ENCODE measurements at regions not wholly inside any gene's neighbourhood (a gene's known extent, or its start where the extent isn't known, plus 50 kb on each side); places are given as distances from the start of the nearest gene placed in this dataset.
A peak's percentile ranks its signal among the peaks of the same experiment; 100 is the strongest.
"Not testable (repeated sequence)": the region's sequence is repeated elsewhere in the genome, so short reads cannot be mapped to it uniquely, and the experiment has no call there.

DNA sequence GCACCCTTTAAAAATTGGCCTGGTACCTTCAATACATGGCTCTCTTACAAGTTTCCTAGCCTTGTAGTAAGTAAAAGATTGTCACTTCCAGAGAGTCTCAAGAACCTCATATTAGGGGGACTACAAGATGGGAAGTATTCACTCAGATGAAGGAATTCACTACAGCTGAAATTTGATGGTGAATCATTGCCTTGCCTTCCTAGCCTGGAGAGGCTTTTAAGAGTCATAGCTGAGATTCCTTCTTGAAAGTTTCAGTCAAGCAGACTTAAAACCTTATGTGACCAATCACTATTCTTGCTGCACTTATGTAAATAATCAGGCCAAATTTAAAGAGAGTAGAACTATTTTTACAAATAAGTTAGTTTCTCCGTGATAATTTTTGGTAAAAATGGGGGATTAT, 451.6 kb downstream of the TRHDE start:
- DNase-seq, result no peak

DNA sequence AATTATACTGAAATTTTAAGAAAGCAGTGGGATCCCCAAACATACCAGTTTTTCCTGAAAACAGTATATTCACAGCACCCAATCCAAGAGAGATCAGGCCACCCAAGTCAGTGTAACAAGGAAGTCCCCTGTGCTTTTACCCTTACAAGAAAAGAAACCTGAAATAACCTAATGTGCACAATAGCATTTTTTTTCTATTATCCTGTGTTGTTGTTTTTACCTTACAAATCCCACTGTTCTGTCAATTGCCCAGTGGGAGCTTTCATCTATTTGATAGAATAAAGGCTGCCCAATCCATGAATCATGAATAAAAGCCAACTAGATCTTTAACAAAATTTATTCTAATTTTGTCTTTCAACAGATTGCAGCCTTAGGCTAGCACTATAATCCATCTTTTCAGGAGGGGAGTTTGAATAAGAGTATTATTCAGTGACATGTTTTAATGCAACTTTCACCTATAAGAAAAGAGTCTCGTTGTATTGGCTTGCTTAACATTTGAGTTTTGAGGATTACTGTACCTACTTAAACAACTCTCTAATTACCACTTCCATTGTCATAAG, 457.4 kb downstream of the TRHDE start:
- no peak for DNase-seq

DNA sequence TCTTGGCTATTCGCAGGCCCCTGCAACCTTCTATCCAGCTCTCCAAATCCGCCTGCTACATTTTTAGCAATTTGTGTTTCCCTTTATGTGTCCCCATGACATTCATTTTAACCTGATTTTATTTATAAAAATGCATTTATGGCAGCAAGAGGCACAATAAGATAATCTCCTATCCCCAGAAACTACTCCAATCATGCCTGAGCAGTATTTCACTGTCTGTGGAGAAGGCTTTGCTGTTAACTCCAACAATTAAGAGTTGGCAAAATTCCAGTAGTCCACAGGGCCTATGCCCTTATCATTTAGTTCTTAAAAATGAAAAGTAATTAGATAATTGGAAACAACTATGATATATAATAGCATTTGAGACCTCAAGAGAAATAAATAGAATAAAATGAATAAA, 462.4 kb downstream of the TRHDE start:
- no peak for DNase-seq

DNA sequence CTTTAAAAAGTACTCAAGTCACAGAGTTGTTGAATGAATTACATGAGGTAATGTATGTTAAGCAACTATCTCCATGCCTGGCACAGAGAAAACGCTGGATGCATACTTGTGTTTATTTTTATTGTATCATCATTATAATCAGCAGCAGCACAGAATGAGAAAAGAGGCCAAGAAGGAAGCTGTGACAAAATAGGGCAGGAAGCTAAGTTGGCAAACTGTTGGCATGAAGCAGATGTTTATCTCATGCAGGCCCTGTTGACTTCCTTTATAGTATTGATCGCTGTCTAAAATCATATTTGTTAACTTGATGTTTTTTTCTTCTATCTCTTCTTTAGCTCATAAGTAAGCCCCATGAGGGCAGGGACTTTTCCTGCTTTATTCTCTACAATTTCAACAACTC, 466.6 kb downstream of the TRHDE start:
- DNase-seq, result no peak

DNA sequence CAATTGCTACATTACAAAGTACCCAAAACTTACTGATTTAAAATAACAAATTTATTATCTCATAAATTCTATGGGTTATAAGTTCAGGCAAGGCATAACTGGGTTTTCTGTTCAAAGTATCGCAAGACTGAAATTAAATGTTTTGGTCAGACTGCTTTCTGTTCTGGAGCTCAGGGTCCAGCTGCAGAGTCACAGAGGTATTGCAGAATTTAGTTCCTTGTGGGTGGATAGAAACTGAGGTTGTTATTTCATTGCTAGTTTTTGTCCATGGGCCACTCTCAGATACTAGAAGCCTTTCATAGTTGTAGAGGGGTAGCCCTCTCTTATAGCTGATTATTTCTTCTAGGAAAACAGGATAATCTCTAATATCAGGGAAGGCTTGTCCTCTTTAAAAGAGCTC, 467.9 kb downstream of the TRHDE start:
- DNase-seq, result no peak

DNA sequence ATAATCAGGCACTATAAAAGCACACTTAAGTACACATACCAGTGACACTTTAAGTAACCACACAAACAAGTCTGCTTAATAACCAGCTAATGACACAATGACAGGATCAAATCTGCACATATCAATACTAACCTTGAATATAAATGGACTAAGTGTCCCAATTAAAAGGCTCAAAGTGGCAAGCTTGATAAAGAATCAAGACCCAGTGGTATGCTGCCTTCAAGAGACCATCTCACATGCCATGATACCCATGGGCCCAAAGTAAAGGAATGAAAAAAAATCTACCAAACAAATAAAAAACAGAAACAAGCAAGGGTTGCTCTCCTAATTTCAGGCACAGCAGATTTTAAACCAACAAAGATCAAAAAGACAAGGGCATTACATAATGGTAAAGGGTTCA, 470.4 kb downstream of the TRHDE start:
- no peak for DNase-seq

DNA sequence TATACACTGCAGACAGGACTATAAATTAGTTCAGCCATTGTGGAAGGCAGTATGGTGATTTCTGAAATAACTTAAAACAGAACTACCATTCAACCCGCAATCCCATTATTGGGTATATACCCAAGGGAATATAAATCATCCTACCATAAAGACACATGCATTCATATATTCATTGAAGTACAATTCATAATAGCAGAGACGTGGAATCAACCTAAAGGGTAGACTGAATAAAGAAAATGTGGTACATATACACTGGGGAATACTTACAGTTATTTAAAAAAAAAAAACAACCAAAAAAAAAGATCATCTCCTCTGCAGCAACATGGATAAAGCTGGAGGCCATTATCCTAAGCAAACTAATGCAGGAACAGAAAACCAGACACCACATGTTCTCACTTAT, 473.9 kb downstream of the TRHDE start:
- peak; percentile 6 for DNase-seq

DNA sequence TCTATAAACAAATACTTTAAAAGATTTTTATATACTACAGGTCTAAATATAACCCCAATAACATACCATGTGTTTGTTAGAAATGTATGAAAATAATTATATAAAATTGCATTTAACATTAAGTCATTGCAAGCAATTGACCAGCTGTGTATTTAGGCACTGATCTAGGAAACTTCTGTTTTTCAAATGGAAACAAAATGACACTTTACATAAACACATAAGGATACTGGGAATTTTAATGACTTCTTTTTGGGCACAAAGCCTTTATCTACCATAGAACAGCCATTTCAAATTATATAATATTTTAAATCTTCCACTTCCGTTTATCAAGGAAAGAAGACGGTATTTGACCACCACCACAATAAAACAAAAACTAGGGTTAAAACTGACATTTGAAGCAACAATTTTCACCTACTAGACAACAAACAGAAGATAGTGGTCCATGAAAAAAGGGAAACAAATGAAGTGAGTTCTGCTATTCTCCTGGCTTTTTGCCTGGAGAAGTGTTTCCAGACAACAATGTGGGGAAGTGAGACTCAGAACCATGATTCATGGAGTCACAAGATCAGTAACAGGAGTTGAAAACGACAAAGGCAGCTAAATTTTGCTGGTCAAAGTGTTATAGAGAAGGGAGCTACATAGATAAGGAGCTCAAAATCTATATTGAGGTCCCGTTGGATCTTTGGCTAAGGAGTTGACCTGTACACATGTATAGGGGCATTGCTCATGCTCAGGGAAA, 475.1 kb downstream of the TRHDE start:
- DNase-seq, result peak; percentile 28

DNA sequence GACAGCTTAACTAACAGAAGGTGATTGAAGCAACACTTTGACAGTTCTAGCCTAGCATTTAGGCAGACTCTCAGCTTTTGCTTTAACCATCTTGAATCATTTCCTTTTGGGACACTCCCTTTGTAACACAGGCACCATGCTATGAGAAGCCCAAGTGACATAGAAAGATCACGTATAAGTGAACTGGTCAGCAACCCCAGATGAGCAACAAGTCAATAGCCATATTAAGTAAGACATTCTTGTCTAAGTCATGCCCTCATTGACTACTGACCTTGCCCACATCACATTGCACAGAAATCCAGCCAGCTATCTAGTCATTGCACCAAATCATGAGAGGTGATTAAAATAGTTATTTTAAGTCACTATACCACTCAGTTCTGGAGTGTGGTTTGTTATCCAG, 476.8 kb downstream of the TRHDE start:
- DNase-seq, result no peak

DNA sequence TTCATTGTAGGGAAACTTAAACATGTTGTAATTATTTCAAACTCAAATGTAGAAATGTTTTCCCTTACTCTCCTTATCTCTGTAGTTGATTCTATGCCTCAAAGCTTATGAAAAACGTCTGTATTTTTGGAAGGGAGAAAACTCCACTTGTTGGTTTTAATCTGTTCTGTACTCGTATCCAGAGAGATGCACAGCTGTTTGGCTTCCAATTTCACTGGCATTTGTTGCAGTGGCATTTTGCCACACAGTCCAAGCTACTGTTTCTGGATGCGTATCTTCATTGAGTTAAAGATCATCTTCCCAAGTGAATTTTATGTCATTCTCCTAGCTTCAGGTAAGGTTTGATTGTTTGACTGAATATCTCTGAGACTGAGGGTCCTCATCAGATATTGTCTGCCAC, 481.4 kb downstream of the TRHDE start:
- DNase-seq, result peak; percentile 2

DNA sequence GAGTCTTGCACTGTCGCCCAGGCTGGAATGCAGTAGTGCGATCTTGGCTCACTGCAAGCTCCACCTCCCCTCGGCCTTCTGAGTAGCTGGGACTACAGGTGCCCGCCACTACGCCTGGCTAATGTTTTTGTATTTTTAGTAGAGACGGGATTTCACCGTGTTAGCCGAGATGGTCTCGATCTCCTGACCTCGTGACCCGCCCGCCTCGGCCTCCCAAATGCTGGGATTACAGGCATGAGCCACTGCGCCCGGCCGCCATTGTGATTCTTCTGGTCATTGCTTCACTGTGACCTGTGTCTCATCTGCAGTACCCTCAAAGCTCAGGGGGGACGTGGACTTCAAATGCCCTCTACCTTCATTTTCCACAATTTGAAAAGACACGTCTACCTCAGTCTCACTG, 481.9 kb downstream of the TRHDE start:
- not testable (repeated sequence) for DNase-seq

DNA sequence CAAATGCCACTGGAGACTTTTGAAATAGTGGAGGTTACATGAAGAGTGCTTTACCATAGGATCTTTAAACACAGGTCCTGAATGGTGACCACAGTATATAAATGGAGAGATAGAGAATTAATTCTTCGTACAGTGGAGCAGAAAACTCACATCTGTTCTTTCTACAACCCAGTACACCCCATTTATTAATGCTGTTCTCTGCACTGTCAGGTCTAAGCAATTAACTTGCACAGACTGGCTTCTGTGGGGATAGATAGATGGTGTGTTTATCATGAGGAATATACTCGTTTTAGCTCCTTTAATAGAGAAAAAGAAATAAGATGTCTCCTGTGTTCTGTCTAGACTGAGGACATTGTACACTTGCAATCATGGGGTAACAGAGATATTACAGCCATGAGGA, 494.3 kb downstream of the TRHDE start:
- no peak for DNase-seq

DNA sequence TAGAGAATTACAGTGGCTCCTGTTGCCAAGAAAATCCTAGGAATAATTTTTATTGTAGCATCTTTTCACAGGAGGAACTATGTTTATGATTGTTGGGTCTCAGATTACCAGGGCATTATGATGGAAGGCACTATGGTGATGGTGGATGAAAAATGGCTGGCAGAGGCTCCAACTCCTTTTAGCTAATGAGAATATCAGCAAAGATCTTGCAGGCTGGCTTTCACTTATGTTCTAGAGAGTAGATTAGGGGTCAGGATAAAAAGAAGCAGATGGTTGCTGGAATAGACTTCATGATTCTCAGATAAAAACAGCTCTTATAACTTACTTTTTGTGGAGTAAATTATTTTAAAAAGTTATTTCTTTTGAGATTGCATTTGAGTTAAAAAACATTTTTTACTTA, 501.9 kb downstream of the TRHDE start:
- DNase-seq, result no peak

DNA sequence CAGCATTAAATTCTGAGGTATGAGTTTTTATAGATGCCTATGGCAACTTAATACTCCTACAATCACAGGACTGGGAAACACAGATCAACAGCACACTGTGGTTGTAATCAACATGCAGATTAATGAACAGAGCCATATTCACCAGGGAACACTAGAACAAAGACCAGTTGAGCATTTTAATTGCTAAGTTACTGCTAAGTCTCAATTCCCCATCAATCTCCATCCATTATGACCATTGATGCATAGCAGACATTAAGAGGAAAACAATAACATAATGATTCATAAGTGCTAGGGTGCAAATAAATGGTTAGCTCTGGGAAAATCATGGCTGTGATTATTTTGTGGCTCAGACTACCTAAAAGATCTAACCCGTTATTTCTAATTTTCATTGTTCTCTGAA, 505.6 kb downstream of the TRHDE start:
- DNase-seq, result no peak

DNA sequence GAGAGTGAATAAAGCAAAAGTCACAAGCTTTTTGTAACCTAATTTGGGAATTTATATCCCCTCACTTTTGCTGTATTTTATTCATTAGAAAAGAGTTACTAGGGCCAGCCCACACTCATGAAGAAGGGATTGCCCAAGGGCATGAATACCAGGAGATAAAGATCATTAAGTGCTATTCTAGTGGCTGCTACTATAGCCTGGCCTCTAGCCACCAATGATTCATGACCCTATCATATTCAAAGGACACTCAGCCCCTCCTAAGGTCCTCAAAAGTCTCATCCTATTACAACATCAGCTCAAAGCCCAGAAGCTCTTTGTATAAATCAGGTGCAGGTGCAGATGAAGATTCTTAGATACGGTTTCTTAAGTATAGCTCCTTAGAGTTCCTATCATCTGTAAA, 518.1 kb downstream of the TRHDE start:
- DNase-seq, result no peak

DNA sequence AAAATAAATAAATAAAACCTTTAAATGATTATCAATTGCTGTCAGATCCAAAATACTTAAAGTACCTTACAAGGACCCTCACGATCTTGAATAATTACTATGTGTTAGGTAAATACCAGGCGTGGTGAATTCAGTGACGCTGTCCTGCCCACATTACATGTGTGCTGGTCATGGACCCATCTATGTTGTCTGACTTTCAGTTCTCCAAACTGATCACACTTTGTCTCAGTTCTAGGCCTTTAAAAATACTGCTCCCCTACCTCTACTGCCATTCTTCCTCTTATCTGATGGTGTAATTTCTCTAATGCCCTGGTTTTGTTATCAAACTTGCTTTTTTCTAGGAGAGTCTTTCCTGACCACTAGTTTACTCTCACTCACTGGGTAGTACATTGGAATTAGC, 520.7 kb downstream of the TRHDE start:
- DNase-seq, result no peak

DNA sequence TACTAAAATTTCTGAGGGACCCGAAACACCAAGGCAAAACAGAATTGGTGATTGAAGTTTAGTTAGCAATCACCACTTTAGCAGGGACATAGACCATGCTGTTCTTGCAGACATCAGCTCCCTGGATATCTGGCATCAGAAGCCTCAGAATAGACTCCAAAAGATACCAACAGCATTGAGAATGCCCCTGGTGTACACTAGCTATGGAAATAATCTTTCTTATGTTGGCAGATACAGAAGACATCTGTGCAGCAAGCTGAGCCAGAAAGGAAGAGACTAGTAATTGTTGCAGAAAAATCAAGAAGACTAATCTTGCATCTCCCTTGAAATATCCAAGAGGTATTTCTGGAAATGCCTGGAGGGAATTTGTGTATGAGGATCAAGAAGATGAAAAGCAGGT, 521.6 kb downstream of the TRHDE start:
- no peak for DNase-seq

DNA sequence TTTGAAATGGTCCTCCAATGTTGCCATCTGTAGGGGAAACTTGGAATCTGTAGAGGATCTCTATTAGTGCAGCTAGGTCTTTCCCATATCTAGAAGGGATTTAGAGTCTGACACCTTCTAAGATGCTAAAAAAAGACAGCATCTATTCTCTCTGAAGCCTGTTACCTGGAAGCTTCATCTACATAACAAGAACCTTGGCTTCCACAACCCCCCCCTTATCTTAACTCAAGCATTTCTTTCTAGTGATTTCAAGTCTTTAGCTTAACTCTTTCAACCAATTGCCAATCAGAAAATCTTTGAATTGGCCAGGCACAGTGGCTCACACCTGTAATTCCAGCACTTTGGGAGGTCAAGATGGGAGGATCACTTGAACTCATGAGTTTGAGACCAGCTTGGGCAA, 543.3 kb downstream of the TRHDE start:
- no peak for DNase-seq

DNA sequence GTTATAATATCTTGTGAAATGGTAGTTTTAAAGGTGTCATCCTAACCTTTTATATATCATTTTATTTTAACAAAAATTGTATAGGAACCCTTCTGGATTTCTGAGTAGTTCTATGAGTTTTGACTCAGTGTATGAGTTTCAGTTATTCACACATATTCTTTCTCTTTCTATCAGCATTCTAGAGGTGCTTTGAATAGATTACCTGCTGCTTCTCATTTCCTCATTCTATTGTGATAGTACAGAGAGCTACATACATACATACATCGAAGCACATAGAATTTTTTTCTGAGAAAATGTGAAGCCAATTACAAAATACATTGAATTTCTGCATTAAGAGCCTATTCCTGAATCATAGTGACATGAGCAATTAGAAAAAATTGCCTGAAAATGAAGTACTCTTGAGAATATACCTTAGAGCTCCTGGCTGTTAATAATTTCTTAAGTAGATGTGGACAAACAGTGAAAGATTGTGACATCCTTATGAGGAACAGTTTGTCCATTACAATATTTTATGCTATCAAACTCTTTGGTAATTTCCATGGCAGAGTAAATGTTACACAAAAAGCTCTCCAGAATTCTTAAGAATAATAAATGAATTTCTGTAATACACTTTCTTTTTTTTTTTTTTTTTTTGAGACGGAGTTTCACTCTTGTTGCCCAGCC, 556.6 kb downstream of the TRHDE start:
- no peak for DNase-seq

DNA sequence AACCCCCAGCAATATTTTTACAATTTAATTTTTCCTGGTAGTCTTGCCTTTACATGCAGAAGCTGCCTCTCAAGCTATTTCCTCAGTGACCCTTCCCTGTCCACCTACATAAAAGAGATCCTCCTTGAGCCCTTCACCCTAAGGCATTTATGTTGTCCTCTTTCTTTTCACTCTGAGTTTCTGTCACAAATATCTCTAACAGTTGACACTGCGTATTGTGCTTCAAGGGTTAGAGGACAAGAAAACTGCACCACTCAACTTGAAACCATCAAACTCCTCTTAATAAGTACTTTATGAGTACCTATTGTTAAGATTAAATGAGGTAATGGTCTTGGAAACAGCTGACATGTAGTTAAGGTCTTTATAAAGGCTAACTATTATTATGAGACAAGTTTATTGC, 557.7 kb downstream of the TRHDE start:
- DNase-seq, result no peak

DNA sequence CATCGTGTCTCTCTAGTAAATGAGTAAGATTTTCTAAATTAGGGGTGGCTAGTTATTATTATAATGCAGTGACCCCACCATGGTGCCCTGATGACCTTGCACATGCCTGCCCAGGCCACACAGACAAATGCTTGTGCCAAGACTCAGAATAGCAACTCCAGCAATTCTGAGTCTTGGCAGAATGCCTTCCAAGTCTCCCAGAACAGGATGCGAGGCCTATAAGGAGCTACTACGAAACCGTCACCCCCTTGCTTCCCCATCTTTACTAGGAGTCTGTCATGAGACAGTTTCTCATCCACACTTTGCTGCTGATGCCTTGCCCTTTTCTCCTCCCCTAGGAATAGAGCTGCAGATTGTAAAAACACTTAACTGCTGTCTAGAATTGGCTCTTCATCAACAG, 559.9 kb downstream of the TRHDE start:
- DNase-seq, result peak; percentile 53

DNA sequence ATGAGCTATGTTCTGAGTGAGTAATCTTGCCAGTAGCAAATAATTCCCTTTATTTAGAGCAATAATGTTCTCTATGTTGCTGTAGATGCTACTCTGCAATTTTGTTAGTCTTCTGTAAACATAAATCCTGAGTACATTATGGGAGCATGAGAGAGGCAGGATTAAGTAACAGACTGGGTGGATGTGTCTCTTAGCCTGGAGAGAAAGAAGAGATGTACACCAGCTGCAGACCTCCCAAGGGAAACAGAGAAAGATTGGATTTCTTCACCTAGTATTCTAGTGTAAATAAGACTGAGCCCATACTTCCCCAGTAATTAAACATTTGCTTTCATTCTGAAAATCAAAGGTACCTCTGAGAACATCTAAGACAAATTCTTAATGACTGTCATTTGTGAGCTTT, 564.0 kb downstream of the TRHDE start:
- no peak for DNase-seq

DNA sequence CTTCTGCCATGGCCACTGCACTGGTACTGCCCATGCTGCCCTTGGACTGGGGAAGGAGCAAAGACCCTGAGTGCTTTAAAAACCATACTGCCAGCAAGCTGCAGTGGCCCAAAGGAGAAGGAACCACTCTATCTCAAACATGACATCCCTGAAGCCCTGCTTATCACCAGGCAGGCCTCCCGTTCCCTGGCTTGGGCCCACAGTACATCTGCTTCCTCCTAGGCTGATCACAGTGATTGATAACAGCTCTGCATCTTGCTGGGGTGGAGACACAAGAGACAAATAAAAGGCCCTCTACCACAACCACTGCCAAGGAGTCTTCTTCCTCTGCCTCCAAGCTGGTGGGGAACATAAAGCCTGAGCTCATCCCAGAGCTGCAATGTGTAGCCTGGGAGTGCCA, 567.5 kb downstream of the TRHDE start:
- no peak for DNase-seq

DNA sequence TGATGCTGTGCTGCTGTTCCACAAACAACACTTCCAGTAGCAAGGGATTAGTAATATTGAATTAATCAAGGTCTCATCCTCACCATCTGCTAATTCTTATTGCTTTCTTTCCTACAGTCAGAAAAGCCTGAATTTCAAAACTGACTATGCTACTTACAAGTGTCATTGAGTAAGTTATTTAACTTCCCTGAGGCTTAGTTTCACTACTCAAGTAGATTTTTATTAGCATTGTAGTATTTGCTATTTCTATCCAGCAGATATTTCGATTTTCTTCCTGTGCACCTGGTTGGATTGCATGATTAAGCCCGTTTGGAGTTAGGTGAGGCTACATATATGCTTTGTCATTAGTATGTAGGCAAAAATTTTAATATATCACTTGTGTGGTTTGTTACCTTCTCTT, 591.5 kb downstream of the TRHDE start:
- DNase-seq, result no peak
